ENCODE measurements at regions not wholly inside any gene's neighbourhood (a gene's known extent, or its start where the extent isn't known, plus 50 kb on each side); places are given as distances from the start of the nearest gene placed in this dataset.

GRCh38 chr4:165682611-165683010, 190.4 kb upstream of the TLL1 start:
- CTCF ChIA-PET, result no interaction called here
- no peaks in the 10 kb centered on the region for H3K36me3 ChIP-seq (ENCODE audit: insufficient read depth, low read length, poor library complexity, severe bottlenecking)
- no peak overlapping the region for H3K4me3 ChIP-seq (ENCODE audit: low read depth, low read length, poor library complexity, severe bottlenecking)
- DNase-seq (ENCODE audit: low spot score), result no peak
- H3K4me1 ChIP-seq (ENCODE audit: insufficient read depth, low read length, poor library complexity, severe bottlenecking), result peaks cover 5% of the 10 kb centered on the region
- no peaks in the 10 kb centered on the region for H3K27me3 ChIP-seq (replicated peaks; ENCODE audit: insufficient read depth, low read depth, low read length, poor library complexity)
- TF ChIP-seq CTCF (conservative IDR thresholded peaks at IDR 0.05; ENCODE audit: low read depth, low read length), result no peak
- TF ChIP-seq EZH2 (IDR thresholded peaks at IDR 0.05; ENCODE audit: borderline replicate concordance, low read depth, low read length, poor library complexity, severe bottlenecking), result no peak
- intact Hi-C loops (cut with micrococcal nuclease; ENCODE audit: unreplicated experiment), result no loop called here
- no TSS peak for BruUV-seq (replicated peaks)
- POLR2A ChIA-PET (ENCODE audit: low non-redundant PET), result no interaction called here
- no peak overlapping the region for H3K27ac ChIP-seq (ENCODE audit: low read depth, low read length, poor library complexity, severe bottlenecking)
- H3K9me3 ChIP-seq (ENCODE audit: low read depth, low read length, poor library complexity, severe bottlenecking), result no peaks in the 10 kb centered on the region

GRCh38 chr4:165684177-165684805, 188.7 kb upstream of the TLL1 start:
- ChIA-PET CTCF (no interaction called here), POLR2A (ENCODE audit: low non-redundant PET) (no interaction called here)
- no peak for TF ChIP-seq CTCF (conservative IDR thresholded peaks at IDR 0.05; ENCODE audit: low read depth, low read length)
- no peak for TF ChIP-seq EZH2 (IDR thresholded peaks at IDR 0.05; ENCODE audit: borderline replicate concordance, low read depth, low read length, poor library complexity, severe bottlenecking)
- intact Hi-C loops (cut with micrococcal nuclease; ENCODE audit: unreplicated experiment), result no loop called here
- no peak for DNase-seq (ENCODE audit: low spot score)
- Histone ChIP-seq H3K4me3 (ENCODE audit: low read depth, low read length, poor library complexity, severe bottlenecking) (no peak overlapping the region), H3K27ac (ENCODE audit: low read depth, low read length, poor library complexity, severe bottlenecking) (no peak overlapping the region), H3K4me1 (ENCODE audit: insufficient read depth, low read length, poor library complexity, severe bottlenecking) (peaks cover 21% of the 10 kb centered on the region), H3K9me3 (ENCODE audit: low read depth, low read length, poor library complexity, severe bottlenecking) (no peaks in the 10 kb centered on the region), H3K36me3 (ENCODE audit: insufficient read depth, low read length, poor library complexity, severe bottlenecking) (no peaks in the 10 kb centered on the region), H3K27me3 (replicated peaks; ENCODE audit: insufficient read depth, low read depth, low read length, poor library complexity) (no peaks in the 10 kb centered on the region)
- BruUV-seq (replicated peaks), result no TSS peak

- ChIA-PET POLR2A (ENCODE audit: low non-redundant PET) (no interaction called here), CTCF (no interaction called here)
- DNase-seq (ENCODE audit: low spot score), result no peak
- Histone ChIP-seq H3K27me3 (replicated peaks; ENCODE audit: insufficient read depth, low read depth, low read length, poor library complexity) (no peaks in the 10 kb centered on the region), H3K27ac (ENCODE audit: low read depth, low read length, poor library complexity, severe bottlenecking) (no peak overlapping the region), H3K36me3 (ENCODE audit: insufficient read depth, low read length, poor library complexity, severe bottlenecking) (no peaks in the 10 kb centered on the region), H3K9me3 (ENCODE audit: low read depth, low read length, poor library complexity, severe bottlenecking) (no peaks in the 10 kb centered on the region), H3K4me1 (ENCODE audit: insufficient read depth, low read length, poor library complexity, severe bottlenecking) (peaks cover 21% of the 10 kb centered on the region), H3K4me3 (ENCODE audit: low read depth, low read length, poor library complexity, severe bottlenecking) (no peak overlapping the region)
- intact Hi-C loops (cut with micrococcal nuclease; ENCODE audit: unreplicated experiment), result no loop called here
- no peak for TF ChIP-seq EZH2 (IDR thresholded peaks at IDR 0.05; ENCODE audit: borderline replicate concordance, low read depth, low read length, poor library complexity, severe bottlenecking)
- no peak for TF ChIP-seq CTCF (conservative IDR thresholded peaks at IDR 0.05; ENCODE audit: low read depth, low read length)
- BruUV-seq (replicated peaks), result no TSS peak
Observed at GRCh38 chr4:165686756-165687155, 186.3 kb upstream of the TLL1 start.

All from A673 (cell line).